ENCODE measurements at regions not wholly inside any gene's neighbourhood (a gene's known extent, or its start where the extent isn't known, plus 50 kb on each side); places are given as distances from the start of the nearest gene placed in this dataset.

- POLR2A ChIA-PET: no interaction called here
- DNase-seq (ENCODE audit: low read depth, low spot score) (no peak), ATAC-seq (no peak)
- RAD21 ChIA-PET (ENCODE audit: low non-redundant PET in 1 of 2, low total read pairs in 2 of 2, uncharacterized antibody in 2 of 2, unreplicated experiment in 2 of 2): no interaction called here
- Histone ChIP-seq H3K9me3 (ENCODE audit: control insufficient read depth in 1 of 2, insufficient read depth in 1 of 2, low read depth in 1 of 2, low read length in 2 of 2) (no peaks in the 10 kb centered on the region; a peak in 1 of 4 replicates), H3K27ac (ENCODE audit: low read depth, low read length) (no peak overlapping the region), H3K4me1 (ENCODE audit: control insufficient read depth in 1 of 2, insufficient read depth in 2 of 2, low read length in 2 of 2) (no peaks in the 10 kb centered on the region), H3K27me3 (ENCODE audit: insufficient read depth, low read length) (no peaks in the 10 kb centered on the region), H3K4me3 (replicated peaks in 1 of 2; ENCODE audit: low read depth in 1 of 2, low read length in 2 of 2) (no peak overlapping the region), H3K9me2 (ENCODE audit: insufficient read depth) (no peaks in the 10 kb centered on the region), H3K79me2 (ENCODE audit: insufficient read depth, low read length) (no peaks in the 10 kb centered on the region), H4K20me1 (ENCODE audit: insufficient read depth) (no peaks in the 10 kb centered on the region), H3K9ac (ENCODE audit: low read length) (no peak overlapping the region), H2AFZ (ENCODE audit: low read depth, low read length, poor library complexity, severe bottlenecking) (no peak overlapping the region), H3K36me3 (ENCODE audit: control insufficient read depth in 1 of 2, insufficient read depth in 2 of 2, low read length in 2 of 2) (no peaks in the 10 kb centered on the region), H3K4me2 (ENCODE audit: low read length) (no peak overlapping the region)
- CTCF ChIA-PET: no interaction called here
- intact Hi-C loops (cut with micrococcal nuclease): no loop called here
- no TSS peak for BruUV-seq (replicated peaks)
- no peak for TF ChIP-seq TCF7L2 (IDR thresholded peaks at IDR 0.05; ENCODE audit: borderline replicate concordance, extremely low read depth, insufficient read depth, insufficient read length)
- TF ChIP-seq SIN3A (IDR thresholded peaks at IDR 0.05; ENCODE audit: low read depth): no peak
- no peak for TF ChIP-seq CTCF (IDR thresholded peaks at IDR 0.05 in 2 of 3, conservative IDR thresholded peaks at IDR 0.05 in 1 of 3; ENCODE audit: borderline replicate concordance in 1 of 3, insufficient read depth in 1 of 3, low read depth in 2 of 3, low read length in 2 of 3)
- TF ChIP-seq MAX (IDR thresholded peaks at IDR 0.05): no peak
- no peak for TF ChIP-seq EZH2 (IDR thresholded peaks at IDR 0.05)
- TF ChIP-seq YY1 (IDR thresholded peaks at IDR 0.05; ENCODE audit: extremely low read depth, insufficient replicate concordance, low read depth, low read length): no peak
- no peak for TF ChIP-seq JUND (IDR thresholded peaks at IDR 0.05)
- no peak for TF ChIP-seq POLR2AphosphoS5 (IDR thresholded peaks at IDR 0.05; ENCODE audit: low read depth, low read length)
- no peak for TF ChIP-seq EGR1 (IDR thresholded peaks at IDR 0.05; ENCODE audit: low read depth)
- TF ChIP-seq, protein P1, sequence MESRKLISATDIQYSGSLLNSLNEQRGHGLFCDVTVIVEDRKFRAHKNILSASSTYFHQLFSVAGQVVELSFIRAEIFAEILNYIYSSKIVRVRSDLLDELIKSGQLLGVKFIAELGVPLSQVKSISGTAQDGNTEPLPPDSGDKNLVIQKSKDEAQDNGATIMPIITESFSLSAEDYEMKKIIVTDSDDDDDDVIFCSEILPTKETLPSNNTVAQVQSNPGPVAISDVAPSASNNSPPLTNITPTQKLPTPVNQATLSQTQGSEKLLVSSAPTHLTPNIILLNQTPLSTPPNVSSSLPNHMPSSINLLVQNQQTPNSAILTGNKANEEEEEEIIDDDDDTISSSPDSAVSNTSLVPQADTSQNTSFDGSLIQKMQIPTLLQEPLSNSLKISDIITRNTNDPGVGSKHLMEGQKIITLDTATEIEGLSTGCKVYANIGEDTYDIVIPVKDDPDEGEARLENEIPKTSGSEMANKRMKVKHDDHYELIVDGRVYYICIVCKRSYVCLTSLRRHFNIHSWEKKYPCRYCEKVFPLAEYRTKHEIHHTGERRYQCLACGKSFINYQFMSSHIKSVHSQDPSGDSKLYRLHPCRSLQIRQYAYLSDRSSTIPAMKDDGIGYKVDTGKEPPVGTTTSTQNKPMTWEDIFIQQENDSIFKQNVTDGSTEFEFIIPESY (IDR thresholded peaks at IDR 0.05; ENCODE audit: extremely low read depth, insufficient replicate concordance, low read length): no peak
- no peak for TF ChIP-seq POLR2A (IDR thresholded peaks at IDR 0.05; ENCODE audit: borderline replicate concordance, extremely low read depth, insufficient read depth, insufficient read length)
- TF ChIP-seq CBX3 (IDR thresholded peaks at IDR 0.05; ENCODE audit: low read depth): no peak
- no peak for TF ChIP-seq CEBPB (IDR thresholded peaks at IDR 0.05; ENCODE audit: low read depth)
- no peak for TF ChIP-seq SRF (IDR thresholded peaks at IDR 0.05; ENCODE audit: low read depth)
- TF ChIP-seq ELF1 (IDR thresholded peaks at IDR 0.05; ENCODE audit: borderline replicate concordance, low read depth): no peak
- TF ChIP-seq ZFX (IDR thresholded peaks at IDR 0.05): no peak
- no peak for TF ChIP-seq EZH2phosphoT487 (IDR thresholded peaks at IDR 0.05; ENCODE audit: borderline replicate concordance)
Measured at GRCh38 chr1:4961935-4962645, 307.7 kb downstream of the AJAP1 start.

Measured in HCT116 (cell line).